IPS DF 19.7 (cell line): ENCODE measurements at regions not wholly inside any gene's neighbourhood (a gene's known extent, or its start where the extent isn't known, plus 50 kb on each side); places are given as distances from the start of the nearest gene placed in this dataset.
"Not testable (repeated sequence)": the region's sequence is repeated elsewhere in the genome, so short reads cannot be mapped to it uniquely, and the experiment has no call there.

Experiments
- DNase-seq: peaks from one replicate; pipeline ENCODE4 v3.0.0-alpha.2; 2013; ENCODE audit warnings: low read depth, low spot score

DNA sequence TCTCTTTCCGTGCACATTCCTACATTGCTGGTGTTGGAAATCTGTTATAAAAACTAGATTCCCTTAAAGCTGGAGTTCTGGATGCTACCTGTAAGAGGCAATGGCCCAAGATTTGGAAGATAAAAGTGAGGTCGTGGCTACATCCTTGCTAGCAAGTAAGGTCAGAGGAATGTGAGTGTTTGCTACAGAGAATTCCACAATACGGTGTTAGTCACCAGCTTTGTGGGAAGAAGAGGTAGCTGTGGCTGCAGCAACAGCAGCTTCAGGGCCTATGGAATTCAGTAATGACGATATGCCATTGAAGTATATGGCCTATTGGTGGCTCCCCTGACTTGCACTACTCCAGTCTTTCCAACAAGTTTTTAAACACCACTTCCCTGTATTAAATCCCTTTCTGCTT is 227.7 kb upstream of the TMEM260 start:
- DNase-seq: peak; percentile 15

DNA sequence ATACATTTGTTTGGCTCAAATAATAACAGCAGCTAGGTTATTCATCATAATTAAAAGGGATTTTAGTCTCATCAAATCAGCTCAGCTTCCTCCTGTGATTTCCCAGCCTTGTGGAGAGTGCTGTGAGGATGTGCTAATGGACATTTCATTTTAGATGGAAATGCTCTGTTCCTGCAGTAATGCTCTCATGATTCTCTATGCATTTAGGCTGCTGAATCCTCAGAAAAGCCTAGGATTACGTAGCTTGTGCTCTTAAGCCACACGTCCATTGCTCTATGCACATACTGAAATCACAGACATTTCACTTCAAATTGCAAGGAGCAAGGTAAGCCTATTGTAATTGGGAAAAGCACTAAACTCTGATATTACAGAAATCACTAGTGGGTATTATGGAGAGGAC is 226.6 kb upstream of the TMEM260 start:
- DNase-seq: no peak

DNA sequence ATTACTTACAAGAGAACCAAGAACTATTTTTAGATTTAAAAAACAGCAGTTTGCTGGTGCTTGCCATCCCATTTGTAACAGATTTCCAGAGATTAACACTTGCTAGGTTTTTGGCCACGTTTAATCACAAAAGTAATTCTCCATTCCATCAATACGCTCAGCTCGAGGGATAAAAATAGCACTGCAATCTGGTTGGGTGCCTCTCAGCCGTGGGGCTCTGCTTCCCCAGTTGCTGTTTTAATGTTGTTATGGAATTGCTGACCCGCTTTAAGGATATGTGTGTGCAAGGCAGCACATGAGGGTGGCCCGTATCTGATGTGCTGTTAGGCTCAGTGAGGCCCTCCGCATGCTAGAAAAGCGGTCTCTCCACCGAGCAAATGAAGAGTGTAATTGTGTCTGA is 222.2 kb upstream of the TMEM260 start:
- no peak for DNase-seq

DNA sequence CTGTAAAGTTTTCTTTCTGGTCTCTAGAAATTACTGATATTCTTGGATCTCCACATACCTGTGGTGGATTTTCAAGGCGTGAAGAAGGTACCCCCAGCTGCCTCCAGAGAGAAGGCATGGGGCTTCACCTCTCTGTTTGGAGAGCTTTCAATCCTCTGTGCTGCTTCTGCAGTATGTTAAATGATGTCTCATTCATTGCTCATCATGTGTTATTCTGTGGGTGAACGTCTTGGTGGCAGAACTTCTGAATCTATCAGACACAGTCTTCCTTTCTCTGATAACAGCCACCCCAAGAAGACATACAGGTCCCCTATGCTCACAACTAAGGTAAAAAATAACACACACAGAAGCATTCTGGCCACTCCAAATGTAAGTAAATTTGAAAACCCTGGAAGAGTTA is 221.3 kb upstream of the TMEM260 start:
- no peak for DNase-seq

DNA sequence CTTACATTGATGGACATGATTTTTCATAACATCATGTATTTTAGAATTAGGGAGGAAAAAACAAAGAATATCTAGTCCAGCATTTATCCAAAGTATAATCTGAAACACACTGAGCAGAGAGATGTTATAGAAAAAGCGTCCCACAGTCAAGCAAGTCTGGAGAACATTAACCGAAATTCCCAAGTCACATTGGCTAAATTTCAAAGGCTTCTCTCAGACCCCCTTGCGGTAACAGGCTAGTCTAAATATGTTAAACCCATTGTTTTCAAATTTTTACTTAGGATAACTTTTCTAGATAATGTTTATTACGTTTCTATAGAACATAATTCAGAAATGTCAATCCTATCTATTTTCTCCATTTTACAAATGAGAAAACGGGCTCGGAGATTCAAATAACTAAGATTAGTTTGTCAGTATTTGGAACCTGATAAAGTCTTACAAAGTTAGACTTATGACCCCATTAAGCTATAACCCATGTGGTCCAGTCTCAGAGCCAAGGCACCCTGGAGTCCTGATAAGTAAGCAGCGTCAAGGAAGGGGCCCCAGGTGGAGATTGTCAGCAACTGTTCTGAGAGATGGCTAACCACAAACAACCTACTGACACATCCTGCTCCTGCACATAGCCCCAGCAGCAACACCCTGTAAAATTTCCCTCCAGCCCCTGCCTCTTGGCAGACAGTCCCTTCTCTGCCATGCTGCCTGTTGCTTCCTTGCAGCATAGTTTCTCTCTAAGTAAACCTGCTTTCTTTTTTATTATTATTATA is 220.6 kb upstream of the TMEM260 start:
- DNase-seq: no peak

DNA sequence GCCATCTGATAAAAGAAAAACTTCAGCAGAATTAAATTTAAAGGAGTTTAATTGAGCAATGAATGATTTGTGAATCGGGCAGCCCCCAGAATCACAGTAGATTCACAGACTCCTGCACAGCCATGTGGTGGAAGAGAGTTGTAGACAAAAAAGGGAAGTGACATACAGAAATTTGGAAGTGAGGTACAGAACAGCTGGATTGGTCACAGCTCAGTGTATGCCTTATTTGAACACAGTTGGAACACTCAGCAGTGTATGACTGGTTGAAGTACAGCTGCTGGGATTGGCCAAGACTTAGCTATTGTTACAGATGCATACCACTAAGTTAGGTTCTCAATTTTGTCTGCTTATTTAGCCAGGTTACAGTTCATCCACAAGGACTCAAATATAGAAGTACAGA is 213.9 kb upstream of the TMEM260 start:
- not testable (repeated sequence) for DNase-seq

DNA sequence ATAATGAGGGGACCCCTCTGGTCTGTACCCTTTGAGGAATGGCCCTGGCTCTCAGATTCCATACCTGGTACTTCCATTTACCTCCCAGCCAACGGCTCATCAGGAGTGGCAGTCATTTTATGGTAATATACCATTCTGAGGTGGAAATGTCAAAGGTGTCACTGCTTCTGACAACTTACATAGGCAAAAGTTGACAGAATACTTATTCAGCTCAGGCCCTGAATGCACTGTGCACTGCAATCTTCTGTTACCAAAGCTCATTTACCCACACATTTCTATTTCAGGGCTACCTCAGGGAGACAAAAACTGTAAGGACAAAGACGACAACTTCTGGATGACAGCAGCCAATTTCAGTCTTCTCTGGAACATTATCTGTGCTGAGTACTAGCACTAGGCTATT is 212.2 kb upstream of the TMEM260 start:
- DNase-seq: no peak

DNA sequence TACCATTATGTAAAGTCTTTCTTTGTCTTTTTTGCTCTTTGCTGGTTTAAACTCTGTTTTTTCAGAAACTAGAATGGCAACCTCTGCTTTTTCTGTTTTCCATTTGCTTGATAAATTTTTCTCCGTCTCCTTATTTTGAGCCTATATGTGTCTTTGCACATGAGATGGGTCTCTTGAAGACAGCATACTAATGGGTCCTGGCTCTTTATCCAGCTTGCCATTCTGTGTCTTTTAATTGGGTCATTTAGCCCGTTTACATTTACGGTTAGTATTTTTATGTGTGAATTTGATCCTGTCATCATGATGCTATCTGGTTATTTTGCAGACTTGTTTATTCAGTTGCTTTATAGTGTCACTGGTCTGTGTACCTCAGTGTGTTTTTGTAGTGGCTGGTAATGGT is 207.9 kb upstream of the TMEM260 start:
- DNase-seq: no peak

DNA sequence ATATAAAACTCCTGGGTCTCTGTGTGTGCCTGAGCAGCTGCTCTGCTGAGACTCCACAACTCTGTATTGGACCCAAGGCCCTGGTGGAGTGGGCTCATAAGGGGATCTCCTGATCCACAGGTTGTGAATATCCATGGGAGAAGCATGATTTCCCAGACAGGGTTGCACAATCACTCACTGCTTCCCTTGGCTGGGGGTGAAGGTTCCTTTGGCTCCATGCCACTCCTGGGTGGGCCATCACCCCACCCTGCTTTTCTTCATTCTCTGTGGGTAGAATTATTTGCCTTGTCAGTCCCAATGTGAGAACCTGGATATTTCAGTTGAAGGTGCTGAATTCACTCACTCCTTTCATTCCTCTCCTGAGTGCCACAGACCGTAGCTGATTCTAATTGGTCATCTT is 205.2 kb upstream of the TMEM260 start:
- no peak for DNase-seq

DNA sequence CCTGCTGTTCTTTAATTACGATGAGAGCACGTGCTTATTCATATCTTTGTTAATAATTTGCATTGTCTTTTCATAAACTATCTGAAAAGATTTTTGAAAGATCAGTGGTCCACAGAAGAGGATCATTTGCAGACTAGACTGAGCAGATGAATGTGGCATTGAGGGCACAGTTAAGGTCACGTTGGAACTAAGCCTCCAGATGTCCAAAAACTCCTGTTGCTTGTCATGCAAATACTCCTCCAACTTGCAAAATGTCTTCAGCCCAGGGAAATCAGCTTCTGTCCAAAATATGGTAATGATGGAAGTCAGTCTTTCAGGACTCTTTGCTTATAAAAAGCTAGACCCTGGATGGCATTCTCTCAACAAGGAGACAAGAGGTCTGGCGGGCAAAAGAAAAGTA is 201.6 kb upstream of the TMEM260 start:
- DNase-seq: no peak

DNA sequence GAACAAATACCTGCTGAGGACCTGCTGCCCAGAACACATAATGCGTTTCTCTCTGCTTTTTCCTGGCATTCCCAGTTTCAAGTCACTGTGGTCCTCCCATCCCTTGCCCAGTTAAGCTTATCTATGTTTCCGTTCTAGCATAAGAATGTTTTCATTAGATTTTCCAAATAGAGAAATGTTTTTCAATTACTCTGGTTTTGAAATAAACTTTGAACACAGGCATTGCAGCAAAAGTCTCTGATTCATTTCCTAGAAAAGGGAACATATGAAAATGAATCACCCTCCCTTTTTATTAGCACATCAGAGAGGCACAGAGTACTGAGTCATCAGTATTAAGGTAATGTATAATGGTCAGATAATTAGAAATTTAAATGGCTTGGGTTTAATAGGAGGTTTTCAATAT is 201.1 kb upstream of the TMEM260 start:
- no peak for DNase-seq

DNA sequence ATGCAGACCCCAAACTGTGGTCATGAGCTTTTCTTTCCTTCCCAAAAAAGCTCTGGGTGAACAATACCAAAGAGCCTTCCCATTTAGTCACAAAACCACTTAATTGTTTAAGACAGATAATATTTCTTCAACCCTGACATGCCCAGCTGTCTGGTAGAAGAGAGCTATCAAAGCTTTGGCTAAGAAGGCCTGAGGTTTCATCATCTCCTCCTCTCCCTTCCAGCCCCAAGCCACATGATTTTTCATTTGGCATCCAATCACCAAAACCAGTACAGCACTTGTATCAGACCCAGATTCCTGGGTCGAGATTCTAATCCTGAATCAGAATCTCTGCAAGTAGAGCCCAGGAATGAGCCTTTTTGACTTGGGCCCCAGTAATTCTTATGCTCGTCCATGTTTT is 199.6 kb upstream of the TMEM260 start:
- no peak for DNase-seq

DNA sequence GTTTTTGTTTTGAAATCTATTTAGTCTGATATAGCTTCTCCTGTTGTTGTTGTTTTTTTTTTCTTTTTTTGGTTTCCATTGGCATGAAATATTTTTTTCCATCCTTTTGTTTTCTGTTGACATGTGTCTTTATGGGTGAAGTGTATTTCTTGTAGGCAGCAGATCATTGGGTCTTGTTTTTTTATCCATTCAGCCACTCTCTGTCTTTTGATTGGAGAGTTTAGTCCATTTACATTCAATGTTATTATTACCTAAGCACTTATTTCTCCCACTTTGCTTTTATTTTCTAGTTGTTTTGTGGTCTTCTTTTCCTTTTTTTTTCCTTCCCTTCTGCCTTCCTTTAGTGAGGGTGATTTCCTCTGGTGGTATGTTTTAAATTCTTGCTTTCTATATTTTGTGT is 193.6 kb upstream of the TMEM260 start:
- DNase-seq: no peak

DNA sequence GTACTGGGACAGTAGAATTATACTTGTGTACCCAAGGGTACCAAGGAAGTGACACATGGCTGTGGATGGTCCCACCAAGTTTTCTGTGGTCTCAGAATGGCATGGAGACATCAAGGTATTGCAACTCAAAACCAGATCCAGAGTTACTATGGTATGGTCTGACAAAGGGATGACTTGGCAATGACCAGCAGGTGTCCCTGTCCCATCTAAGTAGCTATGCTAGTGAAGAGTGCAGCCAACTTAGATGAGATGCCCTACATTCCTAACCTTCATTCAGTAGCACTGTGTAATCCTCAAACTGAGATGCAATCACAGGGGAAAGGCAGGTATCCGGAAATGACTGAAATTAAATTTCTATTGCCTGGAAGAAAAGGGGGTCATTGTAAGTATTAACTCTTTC is 188.7 kb upstream of the TMEM260 start:
- peak; percentile 9 for DNase-seq

DNA sequence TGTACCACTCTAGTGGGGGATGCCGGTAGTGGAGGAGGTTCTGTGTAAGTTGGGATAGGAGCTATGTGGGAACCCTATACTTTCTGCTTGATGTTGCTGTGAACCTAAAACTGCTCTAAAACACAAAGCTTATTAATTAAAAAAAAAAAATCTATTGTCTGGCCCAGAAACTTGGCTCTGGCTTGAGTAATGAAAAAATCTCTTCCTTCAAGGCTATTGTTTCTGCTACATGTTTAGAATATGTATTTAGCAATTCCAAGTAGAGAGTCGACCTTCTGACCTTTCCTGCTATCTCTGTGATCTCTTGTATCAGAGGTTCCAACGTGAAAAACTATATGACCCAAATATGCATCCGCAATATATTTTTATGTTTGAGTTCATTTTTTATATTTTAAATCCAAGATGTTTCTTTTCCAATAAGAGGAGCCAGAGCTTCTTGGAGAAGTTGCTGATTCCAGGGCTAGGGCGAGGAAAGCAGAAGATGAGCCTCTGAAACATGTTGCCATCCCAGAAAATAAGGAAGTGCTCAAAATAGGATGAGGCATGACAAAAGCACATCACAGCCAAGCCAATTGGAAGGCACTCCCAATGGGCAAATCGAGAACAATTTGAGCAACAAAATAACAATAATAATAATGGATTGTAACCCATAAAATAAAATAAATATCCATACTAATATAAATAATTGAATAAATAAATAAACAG is 184.6 kb upstream of the TMEM260 start:
- DNase-seq: no peak

DNA sequence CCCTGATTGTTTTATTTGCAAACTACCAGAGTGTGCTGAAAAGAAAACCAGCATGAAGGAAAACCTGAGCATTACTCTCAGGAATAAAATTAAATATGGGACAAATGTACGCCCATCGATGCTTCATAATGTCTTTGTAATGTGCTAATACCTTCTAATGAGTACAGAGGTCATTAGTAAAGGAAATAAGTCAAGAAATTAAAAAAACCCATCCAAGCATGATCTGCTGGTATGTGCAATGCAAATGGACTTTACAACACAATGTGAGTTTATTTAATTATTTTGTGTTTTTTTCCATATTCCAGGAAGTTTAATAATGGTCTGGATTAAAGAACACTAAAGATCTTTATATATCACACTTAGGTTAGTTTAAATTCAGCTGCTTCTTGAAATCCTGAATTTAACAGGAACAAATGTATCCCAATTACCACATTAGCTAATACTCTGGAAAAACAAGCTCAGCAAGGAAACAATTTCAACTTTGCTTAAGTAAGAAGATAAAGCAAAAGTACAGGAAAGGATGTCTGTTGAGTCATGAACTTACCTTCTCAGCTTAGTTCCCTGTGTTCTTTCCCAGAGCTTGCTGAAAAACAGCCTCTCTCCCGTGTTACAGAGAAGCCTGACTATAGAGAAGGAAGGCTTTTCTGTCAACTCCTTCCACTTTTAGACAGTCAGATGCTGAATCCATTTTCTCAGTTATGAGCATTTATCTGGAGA is 179.3 kb upstream of the TMEM260 start:
- no peak for DNase-seq

DNA sequence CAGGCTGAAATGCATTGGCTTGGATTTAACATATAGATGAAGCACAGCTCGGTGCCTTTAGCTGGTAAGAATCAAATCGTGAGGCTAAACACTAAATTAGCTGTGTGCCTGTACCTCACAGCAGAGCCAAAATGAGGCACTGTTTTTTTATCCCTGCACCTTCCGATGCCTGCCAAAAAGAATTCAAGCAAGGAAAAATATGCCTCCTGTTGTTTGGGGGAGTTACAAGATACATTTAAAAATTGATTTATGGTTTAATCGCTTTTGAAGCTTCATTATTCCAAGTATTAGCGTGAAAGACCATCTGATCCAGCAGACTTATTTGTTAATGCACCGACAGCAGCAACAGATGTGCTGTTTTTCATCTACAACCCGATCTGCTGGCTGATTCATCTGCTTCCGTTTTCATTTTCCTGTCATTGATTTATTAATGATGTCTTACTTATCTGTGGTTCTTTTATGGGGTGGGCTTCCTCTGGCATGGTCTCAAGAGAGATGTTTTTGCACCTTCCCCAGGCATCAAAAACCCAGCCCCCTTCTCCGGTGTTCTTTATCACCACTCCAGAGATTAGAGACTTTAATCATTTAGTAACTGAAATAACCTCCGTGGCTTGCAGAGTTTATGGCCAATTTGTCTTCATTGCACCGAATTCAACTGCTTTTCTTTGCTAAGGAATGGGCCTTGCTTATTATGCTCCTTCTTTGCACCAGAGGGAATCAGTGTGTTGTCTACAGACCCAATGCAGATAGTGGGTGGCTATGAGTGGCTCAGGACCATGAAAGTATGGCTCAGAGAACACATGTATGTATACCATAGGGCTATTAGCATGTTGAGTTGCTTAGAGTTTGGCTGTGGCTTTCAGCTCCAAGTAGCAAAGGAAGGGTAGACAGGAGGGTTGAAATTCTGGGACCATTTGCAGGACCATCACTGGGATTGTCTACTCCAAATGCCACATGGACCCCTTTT is 166.8 kb upstream of the TMEM260 start:
- DNase-seq: no peak

DNA sequence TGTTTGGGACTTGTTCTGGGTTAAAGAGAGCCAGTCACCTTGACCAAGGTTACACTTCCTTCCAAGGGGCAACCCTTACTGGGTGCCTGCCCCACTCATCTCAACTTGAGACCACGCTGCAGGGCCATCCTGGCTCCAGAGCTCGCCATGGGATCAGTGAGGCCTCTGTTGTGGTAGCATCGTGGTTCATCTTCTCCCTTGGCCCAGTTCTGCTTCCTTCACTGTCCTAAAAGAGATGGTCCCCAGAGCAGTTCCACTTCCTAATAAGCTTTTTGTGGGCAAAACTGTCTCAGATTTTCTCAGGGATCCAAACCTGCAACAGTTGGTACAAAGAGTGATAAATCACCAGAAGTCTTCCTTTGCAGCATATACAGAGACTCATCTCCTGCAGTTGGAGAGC is 165.9 kb upstream of the TMEM260 start:
- no peak for DNase-seq

DNA sequence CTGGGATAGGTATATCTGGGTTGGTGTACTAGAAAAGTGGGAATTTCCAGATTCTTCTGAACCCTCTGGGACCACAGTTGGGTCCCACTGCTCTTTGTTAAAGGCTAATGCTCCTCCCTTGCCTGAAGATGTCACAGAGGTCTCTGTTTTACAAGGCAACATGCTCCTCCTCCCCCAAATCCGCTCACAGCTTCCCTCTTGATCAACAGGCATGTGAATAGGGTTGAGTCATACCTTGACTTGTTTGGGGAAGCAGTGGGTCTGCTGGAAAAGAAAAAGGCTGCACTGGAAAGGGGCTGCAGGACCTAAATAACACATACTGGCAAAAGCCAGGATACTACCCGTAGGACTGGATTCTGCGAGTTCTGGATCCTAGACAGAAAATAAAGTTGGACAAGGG is 165.4 kb upstream of the TMEM260 start:
- no peak for DNase-seq

DNA sequence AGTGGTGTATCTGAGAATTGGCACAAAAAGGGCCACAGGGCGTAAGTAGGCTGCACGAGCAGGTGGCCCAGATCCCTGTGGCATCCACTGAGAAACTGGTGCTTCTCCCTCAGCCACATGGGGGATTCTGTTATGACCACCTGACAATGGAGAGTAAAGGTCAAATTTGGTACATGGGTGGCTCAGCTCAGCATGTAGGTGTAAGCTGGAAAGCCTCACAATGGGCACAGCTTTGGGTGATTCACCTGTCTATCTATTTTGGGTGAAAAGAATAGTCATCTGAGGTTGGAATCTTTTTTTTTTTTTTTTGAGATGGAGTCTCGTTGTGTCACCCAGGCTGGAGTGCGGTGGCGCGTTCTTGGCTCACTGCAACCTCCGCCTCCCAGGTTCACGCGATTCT is 163.4 kb upstream of the TMEM260 start:
- DNase-seq: no peak

DNA sequence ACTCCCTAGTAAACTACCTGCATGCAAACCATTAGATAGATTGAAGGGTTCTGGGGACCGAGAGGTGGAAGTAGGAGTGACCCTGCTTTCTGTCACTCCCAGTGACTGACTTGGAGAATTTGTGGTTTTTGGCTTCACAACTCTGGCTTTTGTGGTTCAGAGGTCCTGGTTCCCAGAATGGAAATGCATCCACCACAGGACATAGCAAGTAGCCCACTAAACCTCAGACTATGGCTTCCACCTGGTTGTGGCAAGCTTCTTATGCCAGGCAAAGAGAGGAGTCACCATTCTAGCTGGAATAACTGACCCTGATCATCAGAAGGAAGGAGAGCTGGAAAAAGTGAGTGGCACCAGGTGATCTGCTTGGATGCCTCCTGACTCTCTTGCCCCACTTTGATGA is 162.4 kb upstream of the TMEM260 start:
- no peak for DNase-seq

DNA sequence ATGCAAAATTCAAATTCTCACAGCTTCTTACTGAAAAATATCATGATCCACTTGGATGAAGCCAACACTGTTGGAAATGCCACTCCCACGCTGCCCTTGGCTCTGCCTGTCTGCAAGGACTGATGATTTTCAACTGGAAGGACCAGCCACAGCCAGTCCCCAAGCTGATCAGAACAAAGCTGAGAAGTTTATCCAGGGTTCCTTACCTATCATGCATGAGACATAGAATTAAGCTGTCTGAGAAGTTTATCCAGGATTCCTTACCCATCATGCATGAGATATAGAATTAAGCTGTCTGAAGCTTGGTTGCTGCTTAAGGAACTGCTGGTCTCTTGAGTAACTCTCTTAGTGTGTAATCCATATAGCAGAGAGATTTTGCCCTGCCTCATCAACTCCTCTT is 159.8 kb upstream of the TMEM260 start:
- no peak for DNase-seq
